PC-9 (cell line): ENCODE measurements at regions not wholly inside any gene's neighbourhood (a gene's known extent, or its start where the extent isn't known, plus 50 kb on each side); places are given as distances from the start of the nearest gene placed in this dataset.

Experiments
- BruUV-seq: library from RNA; stranded (reverse); fragments of 400-500 nt; replicated peaks from 2 replicates; lab custom pipeline; 2021; lab: Mats Ljungman, UMichigan
- CTCF ChIA-PET: fragments of 300-600 bp; sonication (Branson Sonifier 250); formaldehyde crosslinking; loops from one replicate; lab custom pipeline; 2022; ENCODE audit warnings: antibody characterized with exemption; lab: Charles Lee
- POLR2A ChIA-PET: fragments of 300-600 bp; sonication (Branson Sonifier 250); formaldehyde crosslinking; loops from one replicate; lab custom pipeline; 2022; ENCODE audit warnings: antibody characterized with exemption; ENCODE audit not compliant: unreplicated experiment; lab: Charles Lee
- DNase-seq, 2 experiments: peaks; one replicate each; pipeline versions ENCODE4 v3.0.0 to v3.0.0-alpha.2; 2015 to 2022; ENCODE audit warnings: mixed read lengths in 1 of 2
- H2AFZ ChIP-seq: fragments of 200-600 bp; sonication (generic); 2 replicates; pipeline ENCODE4 v1.8.1; 2017; ENCODE audit warnings: antibody characterized with exemption
- H3F3A ChIP-seq: fragments of 200-600 bp; sonication (generic); 2 replicates; pipeline ENCODE4 v1.8.1; 2017; ENCODE audit warnings: antibody characterized with exemption, mild to moderate bottlenecking, low read depth; ENCODE audit not compliant: insufficient read depth
- H3K27ac ChIP-seq: fragments of 200-600 bp; sonication (generic); 2 replicates; pipeline ENCODE4 v1.6.1; 2016; ENCODE audit warnings: mixed run types
- H3K27me3 ChIP-seq: fragments of 200-600 bp; sonication (generic); 2 replicates; pipeline ENCODE4 v1.6.1; 2016; ENCODE audit warnings: low read depth, mixed run types; ENCODE audit not compliant: insufficient read depth
- H3K36me3 ChIP-seq: fragments of 200-600 bp; sonication (generic); 2 replicates; pipeline ENCODE4 v1.6.1; 2016; ENCODE audit warnings: low read depth, mixed run types
- H3K4me1 ChIP-seq: fragments of 200-600 bp; sonication (generic); replicated peaks from 2 replicates; pipeline ENCODE4 v1.6.1; 2016; ENCODE audit warnings: mixed run types; ENCODE audit not compliant: insufficient read depth
- H3K4me2 ChIP-seq: fragments of 200-600 bp; sonication (generic); 2 replicates; pipeline ENCODE4 v1.6.1; 2017; ENCODE audit warnings: mixed run types
- H3K4me3 ChIP-seq: fragments of 200-600 bp; sonication (generic); 2 replicates; pipeline ENCODE4 v1.6.1; 2016; ENCODE audit warnings: mixed run types
- H3K79me2 ChIP-seq: fragments of 200-600 bp; sonication (generic); 2 replicates; pipeline ENCODE4 v1.6.1; 2017; ENCODE audit warnings: low read depth, mixed run types
- H3K9me2 ChIP-seq: fragments of 200-600 bp; sonication (generic); 2 replicates; pipeline ENCODE4 v1.8.1; 2017; ENCODE audit warnings: mild to moderate bottlenecking; ENCODE audit not compliant: insufficient read depth
- H3K9me3 ChIP-seq: fragments of 200-600 bp; sonication (generic); 2 replicates; pipeline ENCODE4 v1.8.1; 2016; ENCODE audit warnings: low read depth; ENCODE audit not compliant: insufficient read depth
- H4K20me1 ChIP-seq: fragments of 200-600 bp; sonication (generic); 2 replicates; pipeline ENCODE4 v1.8.1; 2017; ENCODE audit not compliant: insufficient read depth
- EZH2 ChIP-seq: fragments of 200-600 bp; sonication (generic); IDR thresholded peaks from 2 replicates; pipeline ENCODE4 v1.8.0; 2017; ENCODE audit warnings: antibody characterized with exemption, low read depth
- intact Hi-C: fragments of 100-400 bp; cut with micrococcal nuclease; formaldehyde crosslinking; loops from one replicate; pipeline ENCODE4 v1.10.0; 2022; ENCODE audit not compliant: unreplicated experiment
- TF ChIP-seq, protein P1 (sequence below): fragments of 200-600 bp; sonication (generic); conservative IDR thresholded peaks from 2 replicates; pipeline ENCODE4 v1.6.1; 2017; ENCODE audit warnings: mixed run types, antibody characterized with exemption, mild to moderate bottlenecking, moderate library complexity

DNA sequence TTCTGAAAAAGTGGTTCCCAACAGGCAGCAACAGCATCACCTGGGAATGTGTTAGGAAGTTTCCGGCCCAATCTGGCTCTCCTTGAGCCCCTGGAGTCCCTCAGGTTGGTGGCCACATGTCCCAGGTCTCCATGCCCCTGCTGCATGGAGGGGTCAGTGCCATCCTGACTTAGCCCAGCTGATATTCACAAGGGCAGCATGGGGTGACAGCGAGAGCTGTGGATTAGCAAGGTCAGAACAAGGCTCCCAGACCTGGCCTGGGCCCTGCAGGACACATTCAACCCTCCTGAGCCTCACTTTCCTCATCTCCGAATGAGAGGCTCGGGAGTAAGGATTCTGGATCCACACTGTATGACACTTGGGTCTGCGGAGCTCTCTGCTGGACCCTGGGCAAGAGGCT lies 243.8 kb upstream of the TLE3 start:
- no peaks in the 10 kb centered on the region for H3F3A ChIP-seq
- H3K27ac ChIP-seq = no peak overlapping the region
- H3K4me1 ChIP-seq = no peaks in the 10 kb centered on the region
- intact Hi-C loops = no loop called here
- H3K36me3 ChIP-seq = no peaks in the 10 kb centered on the region
- no peak for TF ChIP-seq EZH2
- TF ChIP-seq, protein P1, sequence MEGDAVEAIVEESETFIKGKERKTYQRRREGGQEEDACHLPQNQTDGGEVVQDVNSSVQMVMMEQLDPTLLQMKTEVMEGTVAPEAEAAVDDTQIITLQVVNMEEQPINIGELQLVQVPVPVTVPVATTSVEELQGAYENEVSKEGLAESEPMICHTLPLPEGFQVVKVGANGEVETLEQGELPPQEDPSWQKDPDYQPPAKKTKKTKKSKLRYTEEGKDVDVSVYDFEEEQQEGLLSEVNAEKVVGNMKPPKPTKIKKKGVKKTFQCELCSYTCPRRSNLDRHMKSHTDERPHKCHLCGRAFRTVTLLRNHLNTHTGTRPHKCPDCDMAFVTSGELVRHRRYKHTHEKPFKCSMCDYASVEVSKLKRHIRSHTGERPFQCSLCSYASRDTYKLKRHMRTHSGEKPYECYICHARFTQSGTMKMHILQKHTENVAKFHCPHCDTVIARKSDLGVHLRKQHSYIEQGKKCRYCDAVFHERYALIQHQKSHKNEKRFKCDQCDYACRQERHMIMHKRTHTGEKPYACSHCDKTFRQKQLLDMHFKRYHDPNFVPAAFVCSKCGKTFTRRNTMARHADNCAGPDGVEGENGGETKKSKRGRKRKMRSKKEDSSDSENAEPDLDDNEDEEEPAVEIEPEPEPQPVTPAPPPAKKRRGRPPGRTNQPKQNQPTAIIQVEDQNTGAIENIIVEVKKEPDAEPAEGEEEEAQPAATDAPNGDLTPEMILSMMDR = no peak
- no peaks in the 10 kb centered on the region for H3K9me3 ChIP-seq
- no peak overlapping the region for H3K4me2 ChIP-seq
- H3K9me2 ChIP-seq = no peaks in the 10 kb centered on the region
- ChIA-PET CTCF (no interaction called here), POLR2A (no interaction called here)
- no peak overlapping the region for H2AFZ ChIP-seq
- H3K27me3 ChIP-seq = no peaks in the 10 kb centered on the region
- DNase-seq = no peak
- H4K20me1 ChIP-seq = no peaks in the 10 kb centered on the region
- no TSS peak for BruUV-seq
- H3K79me2 ChIP-seq = no peaks in the 10 kb centered on the region
- no peak overlapping the region for H3K4me3 ChIP-seq

DNA sequence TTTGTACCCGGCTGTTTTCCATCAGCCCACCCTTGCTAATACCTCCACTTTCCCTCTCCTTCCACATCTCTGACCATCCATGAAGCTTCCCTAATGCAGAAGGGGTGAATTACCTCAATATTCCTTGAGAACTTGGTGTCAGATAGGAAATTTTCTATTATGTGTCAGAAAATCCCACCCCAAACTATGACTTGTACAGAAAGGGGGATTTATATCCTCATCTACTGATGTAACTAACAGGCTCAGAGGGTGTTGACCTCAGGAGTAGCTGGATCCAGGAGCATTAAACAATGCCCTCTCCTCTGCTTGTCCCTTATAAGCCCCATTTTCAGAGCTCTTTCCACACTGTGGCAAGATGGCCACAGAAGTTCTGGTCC lies 242.8 kb upstream of the TLE3 start:
- Histone ChIP-seq H3K27ac (no peak overlapping the region), H3K79me2 (no peaks in the 10 kb centered on the region), H3K9me2 (no peaks in the 10 kb centered on the region), H3K36me3 (no peaks in the 10 kb centered on the region), H3K4me1 (no peaks in the 10 kb centered on the region), H3K4me3 (no peak overlapping the region), H3F3A (no peaks in the 10 kb centered on the region), H3K9me3 (no peaks in the 10 kb centered on the region), H3K4me2 (no peak overlapping the region), H2AFZ (no peak overlapping the region), H3K27me3 (no peaks in the 10 kb centered on the region), H4K20me1 (no peaks in the 10 kb centered on the region)
- no peak for DNase-seq
- ChIA-PET CTCF (no interaction called here), POLR2A (no interaction called here)
- TF ChIP-seq EZH2 = no peak
- TF ChIP-seq, protein P1 = no peak
- no TSS peak for BruUV-seq
- intact Hi-C loops = no loop called here

DNA sequence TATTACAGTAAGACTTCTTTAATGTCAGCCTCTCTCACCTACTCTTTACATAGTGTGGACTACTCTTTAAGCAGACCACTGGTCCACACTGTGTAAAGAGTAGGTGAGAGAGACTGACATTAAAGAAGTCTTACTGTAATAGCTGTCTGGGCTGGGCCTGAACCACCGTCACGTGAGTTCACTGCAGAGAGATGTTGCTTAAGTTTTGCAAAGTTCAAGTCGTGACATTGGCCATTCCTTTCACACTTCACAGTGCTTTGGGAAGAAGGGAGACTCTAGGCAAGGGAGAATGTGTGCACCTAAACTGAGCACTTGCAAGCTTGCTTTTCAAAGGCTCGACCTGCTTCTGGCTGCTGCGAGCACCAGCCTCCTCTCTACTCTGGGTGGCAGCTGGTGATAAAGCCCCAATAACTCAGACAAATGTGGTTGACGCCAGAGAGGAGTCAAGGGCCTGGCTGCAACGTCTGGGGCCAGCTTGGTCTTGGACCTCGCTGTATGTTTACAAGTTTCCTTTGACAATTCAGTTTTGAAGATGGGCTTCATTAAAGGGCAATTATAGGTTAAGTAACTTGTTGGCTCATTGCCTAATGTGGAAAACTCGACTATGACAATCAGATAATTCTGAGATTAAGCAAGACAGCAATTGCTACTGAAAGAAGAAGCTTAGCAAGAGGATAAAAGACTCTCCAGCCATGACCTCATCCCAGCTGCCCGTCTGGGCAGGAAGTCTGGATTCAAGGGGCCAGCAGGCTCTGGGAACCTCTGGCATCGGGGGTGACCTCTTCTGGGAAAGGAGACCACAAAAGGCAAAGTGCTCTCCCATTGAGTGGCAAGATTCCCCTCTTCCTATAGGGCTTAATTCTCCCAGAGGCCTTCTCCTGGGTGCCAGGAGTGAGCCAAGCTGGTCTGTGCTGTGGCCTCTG lies 242.1 kb upstream of the TLE3 start:
- Histone ChIP-seq H3K9me3 (no peaks in the 10 kb centered on the region), H3K4me3 (no peak overlapping the region), H3K36me3 (no peaks in the 10 kb centered on the region), H3K27ac (no peak overlapping the region), H2AFZ (no peak overlapping the region), H3K27me3 (no peaks in the 10 kb centered on the region), H3K9me2 (no peaks in the 10 kb centered on the region), H3K4me2 (no peak overlapping the region), H3K4me1 (no peaks in the 10 kb centered on the region), H4K20me1 (no peaks in the 10 kb centered on the region), H3K79me2 (no peaks in the 10 kb centered on the region), H3F3A (no peaks in the 10 kb centered on the region)
- no peak for DNase-seq
- intact Hi-C loops = no loop called here
- CTCF ChIA-PET = no interaction called here
- TF ChIP-seq, protein P1 = no peak
- no peak for TF ChIP-seq EZH2
- no TSS peak for BruUV-seq
- POLR2A ChIA-PET = no interaction called here
